Endometrium (tissue), 2 donors: ENCODE measurements at regions not wholly inside any gene's neighbourhood (a gene's known extent, or its start where the extent isn't known, plus 50 kb on each side); places are given as distances from the start of the nearest gene placed in this dataset.
"Not testable (repeated sequence)": the region's sequence is repeated elsewhere in the genome, so short reads cannot be mapped to it uniquely, and the experiment has no call there.

Source experiments
- FAIRE-seq: peaks from 2 replicates; lab custom pipeline; 2012; peaks lifted over from hg19 to GRCh38; lab: Jason Lieb, UNC
- donor health status: control.
- donor health status: control.

DNA sequence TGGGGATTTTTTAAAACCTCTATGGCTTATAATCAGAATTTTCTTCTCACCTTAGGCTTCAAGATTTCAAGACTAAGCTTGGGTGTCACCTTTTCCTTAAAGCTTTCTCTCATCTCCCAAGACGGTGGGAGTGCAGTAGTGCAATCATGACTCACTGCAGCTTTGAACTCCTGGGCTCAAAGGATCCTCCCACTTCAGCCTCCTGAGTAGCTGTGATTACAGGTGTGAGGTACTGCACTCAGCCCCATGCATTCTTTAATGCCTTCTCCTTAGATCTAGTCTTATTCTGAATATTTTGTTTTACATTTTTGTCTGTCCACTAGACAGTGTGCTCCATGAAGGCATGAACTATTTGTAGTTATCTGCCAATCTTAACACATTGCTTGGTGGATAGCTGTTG is 55.7 kb upstream of the FAT3 start:
- FAIRE-seq: no peak

DNA sequence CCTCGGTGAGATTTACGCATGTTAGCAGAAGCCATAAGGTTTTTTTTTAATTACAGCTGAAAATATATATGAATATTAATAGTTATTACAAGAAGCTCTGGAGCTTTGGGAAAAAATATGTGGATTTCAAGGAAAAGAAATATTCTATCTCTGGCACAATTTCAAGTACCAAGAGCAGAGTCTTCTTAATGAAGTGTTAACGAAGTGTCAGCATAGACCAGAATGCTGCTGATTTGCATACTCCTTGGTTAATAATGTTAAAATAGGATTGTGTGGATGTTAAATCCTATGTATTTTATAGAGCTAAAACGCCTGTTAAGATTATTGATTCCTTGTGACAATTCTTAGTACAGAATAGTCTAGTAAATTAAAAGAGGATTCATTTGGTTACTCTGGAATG is 57.0 kb upstream of the FAT3 start:
- no peak for FAIRE-seq

DNA sequence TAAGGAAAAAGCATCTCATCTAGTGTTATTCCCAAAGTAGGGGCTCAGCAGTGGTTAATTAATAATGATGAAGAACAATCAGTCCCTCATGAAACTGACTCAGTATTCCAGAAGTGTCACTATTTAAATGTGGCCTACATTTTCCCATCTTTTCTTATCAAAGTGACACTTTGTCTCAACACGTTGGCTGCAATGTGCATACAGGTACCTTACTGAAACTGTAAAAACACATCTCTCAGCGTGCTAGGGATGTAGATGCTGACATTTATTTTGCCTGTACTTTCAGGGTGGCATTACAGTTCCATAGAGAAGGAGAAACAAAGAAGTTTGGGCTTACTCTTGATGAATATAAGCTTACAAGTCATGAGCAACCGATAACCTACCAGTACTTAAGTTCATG is 58.3 kb upstream of the FAT3 start:
- FAIRE-seq: no peak

DNA sequence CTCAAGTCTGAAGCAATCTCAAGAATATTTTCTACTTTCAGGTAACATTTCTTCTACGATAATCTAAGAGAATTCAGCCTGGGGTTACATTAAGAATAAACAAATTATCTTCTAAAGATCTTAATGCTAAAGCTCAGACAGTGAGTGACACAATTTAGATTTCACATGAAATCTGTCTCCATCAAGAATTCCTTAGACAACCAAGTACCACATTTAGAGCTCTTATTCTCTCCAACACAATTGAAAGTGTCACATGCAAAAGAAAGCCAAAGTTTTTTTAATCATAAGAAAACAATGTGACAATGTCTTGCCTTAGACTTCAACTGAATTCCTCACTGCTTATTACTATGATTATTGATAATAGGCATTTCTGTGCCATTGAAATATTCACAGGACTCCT is 60.7 kb upstream of the FAT3 start:
- FAIRE-seq: no peak

DNA sequence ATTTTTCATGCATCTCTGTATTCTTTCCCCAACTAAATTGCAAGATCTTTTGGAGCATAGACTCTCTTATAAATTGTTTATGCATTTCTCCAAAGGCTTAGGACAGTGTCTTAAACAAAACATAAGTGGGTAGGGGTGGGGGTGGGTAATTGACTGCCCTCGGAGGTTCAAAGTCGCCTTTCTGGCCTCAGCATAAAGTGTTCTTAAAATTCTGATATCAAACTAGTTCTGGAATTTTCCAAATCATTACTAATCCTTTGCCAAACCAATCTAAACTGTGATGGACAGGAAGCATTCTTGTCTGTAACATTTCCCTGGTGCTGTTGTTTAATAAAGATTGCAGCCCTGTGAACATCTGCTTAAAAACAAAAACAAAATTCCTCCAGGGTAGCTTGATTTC is 61.8 kb upstream of the FAT3 start:
- no peak for FAIRE-seq

DNA sequence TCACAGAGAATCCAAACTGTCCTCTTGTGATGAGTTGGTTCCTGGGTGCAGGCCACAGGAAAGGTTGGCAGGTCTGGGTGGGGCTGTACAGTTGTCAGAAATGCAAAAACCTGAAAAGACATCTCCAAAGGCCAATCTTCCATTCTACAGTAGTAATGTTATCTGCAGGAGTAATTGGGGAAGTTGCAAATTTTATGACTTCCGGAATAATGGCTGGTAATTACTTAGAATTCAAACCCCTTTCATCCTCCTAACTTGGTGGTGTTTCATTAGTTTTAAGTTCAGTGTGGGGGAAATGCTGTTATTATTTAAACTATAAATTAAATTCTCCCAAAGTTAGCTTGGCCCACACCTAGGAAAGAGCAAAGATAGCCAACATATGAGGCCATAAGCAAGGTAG is 64.7 kb upstream of the FAT3 start:
- no peak for FAIRE-seq

DNA sequence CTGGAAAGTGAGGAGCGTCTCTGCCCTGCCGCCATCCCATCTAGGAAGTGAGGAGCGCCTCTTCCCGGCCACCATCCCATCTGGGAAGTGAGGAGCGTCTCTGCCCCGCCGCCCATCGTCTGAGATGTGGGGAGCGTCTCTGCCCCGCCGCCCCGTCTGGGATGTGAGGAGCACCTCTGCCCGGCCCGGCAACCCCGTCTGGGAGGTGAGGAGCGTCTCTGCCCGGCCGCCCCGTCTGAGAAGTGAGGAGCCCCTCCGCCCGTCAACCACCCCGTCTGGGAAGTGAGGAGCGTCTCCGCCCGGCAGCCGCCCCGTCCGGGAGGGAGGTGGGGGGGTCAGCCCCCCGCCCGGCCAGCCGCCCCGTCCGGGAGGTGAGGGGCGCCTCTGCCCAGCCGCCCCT is 67.2 kb upstream of the FAT3 start:
- FAIRE-seq: not testable (repeated sequence)

DNA sequence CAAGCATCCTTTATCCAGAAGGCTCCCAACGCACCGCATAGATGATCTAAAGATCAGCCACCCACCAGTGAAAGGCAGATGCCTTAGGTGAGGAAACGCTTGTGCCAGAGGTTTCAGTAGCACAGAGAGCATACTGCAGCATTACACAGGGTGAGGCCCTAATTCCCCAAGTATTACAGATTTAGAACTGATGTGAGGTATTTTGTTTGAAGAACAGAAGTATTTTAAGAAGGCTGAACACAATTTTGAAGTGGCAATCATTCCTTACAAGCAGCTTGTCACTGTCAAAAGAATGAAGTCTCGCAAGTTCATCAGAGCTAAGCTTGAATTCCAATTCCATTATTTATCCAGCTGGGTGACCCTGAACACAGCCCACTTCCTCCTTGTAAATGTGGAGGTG is 70.0 kb upstream of the FAT3 start:
- FAIRE-seq: no peak

DNA sequence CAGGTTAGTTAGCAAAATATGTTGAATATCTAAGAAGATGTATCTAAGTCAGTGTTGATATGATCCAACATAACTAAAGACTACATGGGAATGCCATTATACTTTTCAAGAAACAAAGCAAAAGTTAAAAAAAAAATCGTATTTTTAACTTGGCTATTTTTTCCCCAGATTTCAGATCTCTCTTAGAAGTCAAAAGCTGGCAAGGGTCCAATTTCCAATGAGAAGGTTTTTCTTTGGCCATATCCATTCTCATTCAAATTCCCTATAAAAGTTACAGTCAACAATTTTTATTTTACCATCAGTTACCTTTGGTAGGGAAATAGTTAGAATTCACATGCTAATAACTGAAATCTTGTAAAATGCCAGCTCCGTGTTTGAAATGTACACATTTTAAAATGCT is 70.5 kb upstream of the FAT3 start:
- no peak for FAIRE-seq

DNA sequence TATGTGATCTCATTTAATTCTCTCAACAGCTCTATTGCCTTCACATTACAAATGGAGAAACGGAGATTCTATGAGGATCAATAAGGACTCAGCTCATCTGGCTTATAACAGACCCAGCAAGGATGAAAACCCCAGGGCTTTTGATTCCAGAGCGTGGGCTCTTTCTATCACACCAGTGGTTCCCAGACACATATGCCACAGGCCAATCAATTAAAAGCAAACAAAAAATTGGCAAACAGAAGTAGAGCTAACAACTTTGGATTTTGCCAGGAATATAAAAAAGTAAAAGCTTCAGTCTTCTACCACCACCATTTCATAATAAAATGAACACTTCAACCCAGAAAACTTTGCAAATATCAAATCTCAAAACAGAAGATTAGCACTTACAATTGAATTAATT is 71.1 kb upstream of the FAT3 start:
- no peak for FAIRE-seq

DNA sequence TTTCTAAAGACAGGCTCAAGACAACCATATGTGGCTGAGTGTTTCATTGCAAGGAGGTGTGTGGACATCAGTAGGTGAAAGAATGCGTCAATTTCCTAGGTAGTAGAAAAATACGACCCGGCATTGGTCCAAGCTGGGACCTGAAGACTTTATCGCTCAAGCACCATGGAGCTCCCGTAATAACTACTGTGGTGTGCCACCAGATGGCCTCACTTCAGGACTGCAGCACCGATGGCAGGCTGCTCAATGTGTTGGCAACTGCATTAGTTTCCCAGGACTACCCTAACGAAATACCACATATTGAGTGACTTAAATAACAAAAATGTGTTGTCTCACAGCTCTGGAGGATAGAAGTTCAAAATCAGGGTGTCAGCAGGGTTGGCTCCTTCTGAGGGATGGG is 72.4 kb upstream of the FAT3 start:
- FAIRE-seq: no peak

DNA sequence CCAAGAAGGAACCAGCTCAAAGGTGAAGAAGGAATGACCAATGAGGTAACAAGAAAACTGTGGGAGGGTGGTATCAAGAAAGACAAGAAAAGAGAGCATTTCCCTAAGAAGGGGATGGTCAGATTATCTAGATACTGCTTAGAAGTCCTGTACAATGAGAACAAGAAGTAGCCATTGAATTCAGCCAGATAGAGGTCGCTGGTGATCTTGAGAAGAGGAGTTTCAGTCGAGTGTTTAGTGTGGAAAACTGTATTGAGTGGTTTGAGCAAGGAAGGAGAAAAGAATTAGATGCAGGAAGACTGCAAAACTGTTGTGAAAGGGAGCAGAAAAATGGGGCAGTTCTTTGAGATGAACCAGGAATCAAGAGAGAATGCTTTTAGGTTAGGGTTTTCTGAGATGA is 74.6 kb upstream of the FAT3 start:
- no peak for FAIRE-seq

DNA sequence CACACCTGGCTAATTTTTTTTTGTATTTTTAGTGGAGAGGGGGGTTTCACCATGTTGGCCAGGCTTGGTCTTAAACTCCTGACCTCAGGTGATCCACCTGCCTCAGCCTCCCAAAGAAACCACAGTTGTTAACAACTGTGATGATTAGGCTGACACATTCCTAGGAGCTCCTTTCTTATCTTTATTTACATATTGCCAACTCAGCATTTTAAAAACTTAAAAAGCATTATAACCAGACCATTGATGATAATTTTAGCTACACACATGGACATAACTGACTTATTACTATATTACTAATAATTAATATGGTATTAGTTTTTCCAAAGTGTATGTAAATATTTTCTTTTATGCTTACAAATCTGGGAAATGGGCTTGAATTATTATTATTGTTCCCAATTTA is 82.9 kb upstream of the FAT3 start:
- no peak for FAIRE-seq

DNA sequence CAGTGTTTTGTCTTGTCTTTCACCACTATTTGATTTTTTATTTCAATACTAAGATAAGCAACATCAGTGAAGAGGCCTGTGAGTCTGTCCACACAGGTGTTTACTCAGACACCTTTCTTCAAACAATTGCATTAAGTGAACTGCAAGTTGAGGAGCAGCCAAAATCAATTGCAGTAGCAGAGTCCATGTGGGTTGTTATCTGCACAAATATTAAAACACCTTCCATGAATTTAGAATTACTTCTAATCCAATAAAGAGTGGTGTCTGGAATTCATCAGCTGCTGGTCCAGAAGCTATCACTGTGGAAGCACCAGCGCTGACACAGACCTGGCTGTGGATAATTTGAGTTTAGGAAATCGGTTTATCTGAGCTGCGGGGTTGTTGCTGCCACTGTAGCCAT is 83.5 kb upstream of the FAT3 start:
- no peak for FAIRE-seq

DNA sequence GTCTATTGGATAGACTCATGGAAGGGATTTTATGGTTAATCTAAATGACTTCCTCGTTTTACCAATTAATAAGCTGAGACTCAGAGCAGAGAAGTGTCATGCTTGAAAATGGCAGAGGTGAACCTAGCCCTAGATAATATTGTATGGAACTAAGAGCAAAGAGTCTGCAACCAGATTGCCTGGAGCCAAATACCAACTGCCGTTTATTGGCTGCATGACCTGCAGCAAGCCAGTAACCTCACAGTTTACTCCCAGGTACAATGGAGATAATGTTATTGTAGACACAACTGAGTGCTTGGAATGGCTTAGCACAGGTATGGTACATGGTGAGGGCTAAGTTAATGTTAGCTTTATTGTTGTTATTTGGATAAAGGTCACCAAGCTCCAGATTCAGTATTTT is 84.6 kb upstream of the FAT3 start:
- no peak for FAIRE-seq

DNA sequence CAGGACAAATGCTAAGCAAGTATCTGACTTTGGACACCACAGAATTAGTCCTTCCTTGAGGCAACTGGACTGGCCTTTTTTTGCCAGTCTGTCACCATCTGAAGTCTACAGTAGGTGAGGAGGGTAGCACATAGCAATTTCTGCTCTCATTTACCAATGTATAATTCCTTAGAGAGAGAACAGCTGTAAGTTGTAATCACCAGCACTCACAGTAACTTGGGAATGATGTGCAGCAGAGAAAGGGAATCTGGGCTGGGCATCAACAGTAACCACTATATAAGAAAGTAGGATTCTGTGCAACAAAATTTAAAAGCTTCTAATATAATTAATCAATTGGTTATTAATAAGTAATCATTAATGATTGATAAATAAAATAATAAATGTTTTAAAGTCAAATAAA is 86.3 kb upstream of the FAT3 start:
- FAIRE-seq: no peak

DNA sequence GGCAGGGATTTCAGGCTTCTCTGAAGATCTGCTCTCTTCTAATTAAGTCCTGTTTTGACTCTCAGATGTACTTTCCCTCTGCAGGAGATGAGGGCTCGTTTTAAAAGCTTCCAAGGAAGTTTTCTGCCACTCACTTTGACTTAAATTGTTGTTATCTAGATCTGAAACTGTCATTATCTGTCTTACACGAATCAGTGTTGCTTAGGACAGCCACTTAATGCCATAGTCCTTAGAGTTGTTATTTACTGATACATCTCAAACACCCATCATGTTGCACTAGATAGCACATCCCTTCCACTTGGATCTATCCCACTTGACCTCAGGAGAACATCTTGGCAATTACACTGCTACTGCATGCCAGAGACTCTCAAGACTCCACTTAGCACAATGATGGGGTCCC is 86.9 kb upstream of the FAT3 start:
- FAIRE-seq: no peak

DNA sequence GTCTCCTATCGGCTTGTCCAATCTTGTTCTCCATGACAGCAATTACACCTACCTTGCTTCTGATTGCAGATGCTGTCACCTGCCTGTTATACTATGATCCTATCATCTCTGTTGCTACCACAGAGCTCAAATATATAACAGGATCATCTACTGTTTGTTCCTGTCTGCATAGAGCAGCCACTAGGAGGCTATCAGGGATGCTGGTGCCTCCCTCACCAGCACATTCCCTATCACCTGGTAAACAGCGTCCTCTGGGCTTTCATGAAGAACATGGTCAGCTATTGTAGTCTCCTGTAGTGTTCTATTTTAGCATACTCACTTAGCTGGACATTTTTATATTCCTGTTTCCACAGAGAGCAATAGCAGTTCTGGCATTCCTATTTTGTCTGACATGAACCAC is 87.8 kb upstream of the FAT3 start:
- no peak for FAIRE-seq

DNA sequence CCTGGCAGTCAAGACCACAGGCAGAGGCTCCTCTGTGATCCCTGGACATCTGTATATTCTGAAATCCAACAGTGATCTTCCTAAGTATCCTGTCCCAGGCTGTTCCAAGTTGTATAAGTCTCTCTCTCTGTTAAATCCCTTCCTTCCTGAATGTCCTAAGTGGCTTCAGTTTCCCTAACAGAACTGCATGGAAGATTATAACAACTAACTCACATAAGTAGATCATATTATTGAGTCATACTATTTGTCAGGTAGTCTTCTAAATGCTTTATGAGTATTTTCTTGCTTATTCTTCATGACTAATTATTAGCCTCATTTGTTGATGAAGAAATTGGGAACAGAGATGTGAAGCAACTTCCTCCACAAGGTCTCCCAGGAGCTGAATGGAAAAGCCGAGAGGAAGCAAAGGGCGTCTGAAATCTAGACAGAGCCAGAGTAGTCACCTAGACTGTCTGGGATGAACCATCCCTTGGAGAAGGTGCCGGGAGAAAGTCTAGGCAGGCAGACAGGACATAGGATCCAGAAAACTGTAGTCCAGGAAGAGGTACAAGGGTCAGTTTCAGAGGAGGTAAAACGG is 93.2 kb upstream of the FAT3 start:
- no peak for FAIRE-seq

DNA sequence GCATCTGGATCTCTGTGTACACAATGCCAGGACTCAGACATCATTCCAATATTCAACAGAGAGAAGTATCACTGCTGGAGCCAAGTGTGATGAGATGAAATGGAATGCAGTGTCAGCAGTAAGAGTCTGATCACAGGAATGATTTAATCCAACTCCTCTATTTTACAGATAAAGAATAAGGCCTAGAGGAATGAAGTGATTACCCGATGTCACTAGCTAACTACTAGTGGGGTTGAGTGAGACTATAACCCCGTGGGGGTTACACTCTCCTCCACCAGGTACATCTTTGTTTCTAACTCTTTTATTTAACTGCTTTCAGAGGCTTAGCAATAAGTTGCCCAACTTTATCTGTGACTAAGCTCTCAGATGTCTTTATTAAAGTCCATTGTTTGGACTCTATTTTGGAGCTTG is 94.2 kb upstream of the FAT3 start:
- FAIRE-seq: no peak

DNA sequence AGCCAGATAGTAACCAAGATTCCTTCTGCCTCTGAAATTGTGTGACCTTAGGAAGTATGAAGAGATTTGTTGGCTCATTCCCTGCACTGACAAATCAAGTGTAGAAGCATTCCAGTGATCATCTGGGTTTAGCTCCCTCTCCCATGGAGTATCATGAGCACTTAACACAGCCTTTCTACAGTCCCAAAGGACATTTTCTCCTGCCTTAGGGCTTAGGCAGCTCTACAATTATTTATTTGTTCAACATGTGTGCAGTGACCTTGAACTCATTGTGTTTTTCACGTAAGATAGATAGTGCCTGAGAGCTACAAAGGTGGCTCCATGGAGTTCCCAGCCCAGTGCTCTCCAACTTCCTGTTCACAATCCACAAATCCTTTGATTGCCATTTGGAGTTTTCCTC is 94.8 kb upstream of the FAT3 start:
- FAIRE-seq: no peak

DNA sequence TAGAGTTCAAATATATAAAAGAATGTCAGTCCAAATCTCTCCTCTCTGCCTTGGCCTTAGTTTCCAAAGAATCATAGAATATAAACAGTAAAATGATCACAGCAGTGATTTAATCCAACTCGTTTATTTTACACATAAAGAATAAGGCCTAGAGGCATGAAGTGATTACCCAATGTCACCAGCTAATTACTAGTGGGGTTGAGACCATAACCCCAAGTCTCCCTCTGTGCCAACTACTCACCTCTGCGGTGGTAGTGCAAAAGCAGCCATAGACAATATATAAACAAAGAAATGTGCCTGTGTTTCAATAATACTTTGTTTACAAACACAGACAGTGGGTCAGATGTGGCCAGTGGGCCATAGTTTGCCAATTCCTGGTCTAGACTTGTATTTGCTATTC is 96.6 kb upstream of the FAT3 start:
- no peak for FAIRE-seq

DNA sequence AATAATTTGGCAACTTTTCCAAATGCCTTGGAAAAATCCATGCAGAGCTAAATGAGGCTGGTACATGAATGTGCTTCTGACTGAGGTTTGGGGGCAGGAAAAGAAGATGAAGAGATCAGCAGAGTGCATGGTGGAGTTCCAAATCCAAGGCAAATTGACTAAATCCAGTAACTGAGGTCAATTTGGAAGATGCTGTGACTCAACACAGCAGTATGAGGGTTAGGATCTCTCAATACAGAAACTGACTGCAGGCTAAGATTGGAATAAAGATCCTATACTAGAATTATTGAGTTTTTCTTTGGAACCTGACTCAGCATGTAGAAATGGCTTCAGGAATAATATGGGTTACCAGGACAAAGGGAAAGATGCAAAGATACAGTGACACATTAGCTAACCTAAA is 99.3 kb upstream of the FAT3 start:
- no peak for FAIRE-seq

DNA sequence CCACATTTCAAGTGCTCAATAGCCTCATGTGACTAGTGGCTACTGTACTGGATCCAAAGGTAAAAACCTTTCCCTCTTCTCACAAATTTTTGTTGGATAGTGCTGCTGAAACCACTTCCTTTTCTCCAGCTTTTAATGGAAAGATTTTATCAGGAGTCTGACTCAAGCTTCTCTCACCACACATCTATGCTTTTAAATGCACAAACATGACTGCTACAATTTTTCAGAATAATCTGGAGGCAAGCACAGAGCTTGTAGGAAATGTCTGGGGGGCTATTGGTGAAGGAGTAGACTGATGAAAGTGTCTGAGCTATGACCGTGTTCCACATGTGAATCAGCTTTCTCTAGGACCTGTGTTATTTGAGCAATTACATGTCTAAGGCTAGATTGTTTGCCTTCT is 101.1 kb upstream of the FAT3 start:
- no peak for FAIRE-seq

DNA sequence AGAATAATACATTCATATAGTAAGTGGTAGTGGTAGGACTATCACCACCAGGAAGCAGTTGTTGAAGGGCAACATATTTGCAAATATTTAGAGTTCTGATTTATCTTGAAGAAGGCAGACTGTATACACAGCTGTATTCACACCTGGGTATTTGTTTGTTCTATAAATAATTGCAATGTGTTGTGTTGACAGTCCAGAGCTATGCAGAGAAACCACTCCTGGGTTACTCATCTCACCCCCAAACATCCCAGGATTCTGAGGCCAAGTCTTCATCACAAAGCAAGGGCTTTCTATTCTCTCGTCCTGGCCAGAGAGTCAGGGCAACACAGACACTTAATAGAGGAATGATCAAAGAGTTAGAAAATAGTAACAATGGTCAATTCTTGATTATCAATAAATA is 102.1 kb upstream of the FAT3 start:
- no peak for FAIRE-seq
